HG03025 (cell line): ENCODE measurements at regions not wholly inside any gene's neighbourhood (a gene's known extent, or its start where the extent isn't known, plus 50 kb on each side); places are given as distances from the start of the nearest gene placed in this dataset.
"Not testable (repeated sequence)": the region's sequence is repeated elsewhere in the genome, so short reads cannot be mapped to it uniquely, and the experiment has no call there.

Experiments used
- ATAC-seq: cut with Tn5 transposase; IDR thresholded peaks from one replicate; pipeline ENCODE4 v1.9.1; 2021; ENCODE audit warnings: mild to moderate bottlenecking, moderate library complexity; ENCODE audit not compliant: unreplicated experiment, low FRiP score

DNA sequence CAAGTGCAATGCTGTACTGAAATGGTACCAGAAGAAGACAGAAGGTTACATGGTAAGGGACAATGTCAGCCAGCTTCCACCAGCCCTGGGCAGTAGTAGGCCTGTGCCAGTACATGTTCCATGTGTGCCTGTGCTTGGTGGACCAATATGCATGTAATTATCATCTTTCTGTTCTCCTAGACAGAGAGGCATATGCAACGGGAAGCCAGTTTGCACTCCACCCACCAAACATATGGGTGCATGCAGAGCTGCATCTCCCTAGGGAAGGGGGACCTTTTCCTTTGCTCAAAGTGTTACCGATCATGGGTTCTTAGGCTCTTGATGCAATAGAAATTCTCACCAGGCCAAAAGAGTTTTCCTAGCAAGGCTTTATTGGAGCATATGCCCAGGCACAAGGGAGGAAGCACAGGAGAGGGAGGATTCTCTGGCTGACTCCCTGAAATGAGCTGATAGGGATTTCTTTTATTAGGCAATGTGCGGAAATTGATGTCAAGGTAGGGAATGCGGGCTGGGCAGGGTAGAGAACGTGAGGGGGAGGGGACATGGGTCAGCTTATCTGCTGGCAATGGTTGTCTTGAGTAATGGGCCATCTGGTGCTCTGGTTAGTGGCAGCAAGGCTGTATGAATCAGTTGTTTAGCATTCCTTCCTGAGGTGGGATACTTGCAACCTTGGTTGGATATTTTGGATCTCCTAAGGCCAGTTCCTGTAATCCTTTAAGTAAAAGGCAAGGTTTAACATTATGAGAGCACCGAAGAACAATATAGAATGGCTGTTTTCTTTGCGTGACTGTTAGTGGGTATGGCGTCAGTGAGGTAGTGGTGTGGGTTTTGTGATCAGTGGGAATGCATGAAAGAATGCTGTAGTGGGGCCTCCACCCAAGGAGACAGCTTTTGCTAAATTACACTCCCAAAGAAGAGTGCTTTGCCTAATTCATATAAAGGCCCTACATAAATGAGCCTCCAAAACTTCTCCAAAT is 102.5 kb downstream of the CDRT15L2 start:
- not testable (repeated sequence) for ATAC-seq

DNA sequence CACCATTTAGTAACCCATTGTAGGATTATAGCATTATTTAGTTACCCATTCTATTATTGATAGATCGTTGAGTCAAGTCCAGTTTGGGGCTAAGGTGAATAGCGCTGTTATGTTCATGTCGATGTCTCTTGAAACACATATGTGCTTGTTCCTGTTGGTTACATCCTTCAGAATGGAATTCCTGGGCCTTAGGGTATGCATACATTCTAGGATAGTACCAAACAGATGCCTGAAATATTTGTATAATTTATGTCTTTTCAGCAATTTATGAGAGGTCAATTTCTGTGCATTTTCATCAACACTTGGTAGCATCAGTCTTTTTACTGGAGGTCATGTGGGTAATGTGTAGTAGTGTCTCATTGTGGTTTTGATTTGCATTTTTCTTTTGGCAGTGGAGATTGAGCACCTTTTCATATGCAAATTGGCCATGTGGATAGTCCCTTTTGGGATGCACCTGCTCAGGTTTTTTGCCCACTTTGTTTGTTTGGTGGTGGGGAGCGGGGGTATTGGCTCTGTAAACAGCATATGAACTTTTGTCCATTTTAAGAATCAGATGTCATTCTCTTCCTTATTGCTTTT is 104.2 kb downstream of the CDRT15L2 start:
- ATAC-seq, result not testable (repeated sequence)

DNA sequence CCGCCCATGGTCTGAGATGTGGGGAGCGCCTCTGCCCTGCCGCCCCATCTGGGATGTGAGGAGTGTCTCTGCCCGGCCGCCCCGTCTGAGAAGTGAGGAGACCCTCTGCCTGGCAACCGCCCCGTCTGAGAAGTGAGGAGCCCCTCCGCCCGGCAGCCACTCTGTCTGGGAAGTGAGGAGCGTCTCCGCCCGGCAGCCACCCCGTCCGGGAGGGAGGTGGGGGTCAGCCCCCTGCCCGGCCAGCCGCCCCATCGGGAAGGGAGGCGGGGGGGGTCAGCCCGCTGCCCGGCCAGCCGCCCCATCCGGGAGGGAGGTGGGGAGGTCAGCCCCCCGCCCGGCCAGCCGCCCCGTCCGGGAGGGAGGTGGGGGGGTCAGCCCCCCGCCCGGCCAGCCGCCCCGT is 105.5 kb downstream of the CDRT15L2 start:
- not testable (repeated sequence) for ATAC-seq

DNA sequence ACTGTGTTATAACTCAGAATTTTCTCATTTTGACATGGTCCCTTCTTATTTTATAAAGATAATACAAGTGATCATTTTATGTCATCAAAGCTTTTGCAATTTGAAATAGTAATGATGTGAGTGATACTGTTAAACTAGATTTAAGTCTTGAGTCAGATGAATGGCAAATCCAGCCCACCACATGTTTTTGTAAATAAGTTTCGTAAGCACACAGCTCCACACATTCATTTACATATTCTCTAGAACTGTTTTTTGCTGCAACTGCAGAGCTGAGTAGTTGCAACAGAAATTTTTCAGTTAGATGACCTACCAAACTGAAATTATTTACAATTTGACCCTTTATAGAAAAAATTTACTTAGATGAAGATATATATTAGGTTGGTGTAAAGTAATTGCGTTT is 108.1 kb downstream of the CDRT15L2 start:
- not testable (repeated sequence) for ATAC-seq

DNA sequence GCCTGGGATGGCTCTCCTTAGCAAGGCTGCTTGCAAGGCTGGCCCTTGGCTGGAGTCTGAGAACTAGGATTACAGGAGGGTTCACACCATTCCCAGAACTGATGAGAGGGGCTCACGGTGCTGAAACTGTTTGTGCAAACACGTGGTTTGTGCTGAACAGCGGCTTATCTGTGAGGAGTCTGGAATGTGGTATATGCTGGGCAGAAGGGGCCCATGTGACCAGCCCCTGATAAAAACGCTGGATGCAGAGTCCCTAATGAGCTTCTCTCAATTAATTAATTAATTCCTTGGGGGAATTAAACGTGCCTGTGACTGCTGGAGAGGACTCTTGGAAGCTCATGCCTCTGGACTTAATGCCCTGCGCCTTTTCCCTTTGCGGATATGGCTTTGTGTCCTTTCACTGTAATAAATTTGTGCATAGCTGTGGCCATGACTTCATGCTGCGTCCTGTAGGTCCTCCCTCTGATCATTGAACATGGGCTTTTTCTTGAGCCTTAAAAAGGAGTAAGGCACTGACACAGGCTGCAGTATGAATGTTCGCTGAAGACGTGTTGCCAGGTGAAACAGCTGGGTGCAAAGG is 109.7 kb downstream of the CDRT15L2 start:
- not testable (repeated sequence) for ATAC-seq

DNA sequence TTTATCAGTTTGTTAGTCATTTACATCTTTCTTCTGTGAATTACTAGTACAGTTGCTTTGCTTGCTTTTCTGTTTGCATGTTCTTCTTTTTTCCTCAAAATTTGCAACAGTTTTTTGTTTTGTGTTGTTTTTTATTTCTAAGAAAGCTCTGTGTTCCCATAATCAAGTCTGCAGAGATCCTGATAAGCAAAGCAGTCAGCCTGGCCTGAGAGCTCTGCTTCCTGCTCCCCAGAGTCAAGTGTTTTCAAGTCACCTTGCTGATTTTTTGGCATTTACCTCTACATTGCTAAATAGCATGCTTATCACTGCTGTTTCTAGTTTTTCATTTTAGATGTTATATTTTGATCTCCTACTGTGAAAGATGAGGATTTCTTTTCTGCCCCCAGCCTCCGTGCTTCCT is 113.2 kb downstream of the CDRT15L2 start:
- ATAC-seq, result not testable (repeated sequence)

DNA sequence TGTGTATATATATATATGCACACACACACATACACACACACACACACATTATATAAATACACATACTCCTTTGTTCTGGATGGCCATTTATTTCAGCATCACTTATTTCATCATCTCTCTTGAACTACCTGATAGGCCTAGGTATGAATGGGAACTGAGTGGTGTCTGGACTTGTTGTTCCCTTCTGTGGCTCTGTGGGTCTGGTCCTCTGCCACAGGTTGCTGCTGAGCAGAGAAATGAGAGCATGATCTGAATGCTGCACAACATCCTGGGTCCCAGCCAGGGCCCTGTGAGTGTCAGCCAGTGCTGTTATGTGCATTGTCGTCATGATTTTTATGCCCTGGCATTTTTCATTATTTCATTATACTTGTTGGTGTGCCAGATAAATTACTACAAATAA is 116.3 kb downstream of the CDRT15L2 start:
- not testable (repeated sequence) for ATAC-seq

DNA sequence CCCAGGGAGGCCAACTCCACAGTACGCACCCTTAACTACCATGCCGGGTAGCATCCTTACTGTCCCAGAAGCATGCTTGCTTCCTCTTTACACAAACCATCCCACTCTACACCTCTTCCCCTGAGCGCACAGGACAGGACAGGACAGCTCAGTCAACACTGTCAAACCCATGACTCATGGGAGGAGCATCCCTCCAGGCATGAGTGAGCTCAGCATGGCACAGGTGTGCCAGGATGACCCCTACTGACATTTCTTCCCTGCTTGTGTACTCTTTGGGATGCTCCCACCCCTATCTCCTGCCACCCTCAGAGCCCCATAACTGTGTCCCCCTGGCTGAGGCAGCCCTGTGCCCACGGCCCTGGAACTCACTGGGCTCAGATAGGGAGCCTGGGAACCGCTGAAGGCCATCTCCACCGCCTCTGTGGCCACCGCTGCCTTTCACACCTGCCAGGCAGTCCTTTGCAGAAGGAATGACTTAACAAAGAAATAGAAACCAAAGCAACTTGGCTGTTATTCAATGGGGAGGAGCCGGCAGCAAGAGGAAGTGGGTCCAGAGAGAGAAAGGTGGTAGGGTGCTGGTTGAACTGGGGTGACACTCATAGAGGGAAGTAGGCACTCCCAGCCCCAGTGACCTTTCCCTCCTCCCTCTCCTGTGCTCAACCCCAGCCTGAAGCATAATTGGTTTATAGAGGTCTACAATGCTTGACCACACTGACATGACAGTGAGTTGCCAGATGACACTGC is 119.1 kb downstream of the CDRT15L2 start:
- peak; percentile 91 for ATAC-seq

DNA sequence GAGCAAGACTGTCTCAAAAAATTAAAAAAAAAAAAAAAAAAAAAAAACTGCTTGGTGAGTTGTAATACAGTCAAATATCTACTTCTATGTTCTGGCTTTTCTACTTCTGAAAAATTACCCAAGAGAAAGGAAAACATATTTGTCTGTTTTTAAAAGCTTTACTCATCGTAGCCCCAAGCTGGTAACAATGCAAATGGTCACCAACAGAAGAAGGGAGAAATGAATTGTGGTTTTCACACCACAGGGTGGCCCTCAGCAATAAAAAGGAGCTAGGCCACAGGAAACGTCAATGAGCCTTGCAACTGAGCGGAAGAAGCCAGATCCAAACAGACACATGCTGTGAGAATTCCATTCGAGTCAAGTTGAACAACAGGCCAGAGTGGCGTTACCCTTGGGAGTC is 121.0 kb downstream of the CDRT15L2 start:
- ATAC-seq, result not testable (repeated sequence)

DNA sequence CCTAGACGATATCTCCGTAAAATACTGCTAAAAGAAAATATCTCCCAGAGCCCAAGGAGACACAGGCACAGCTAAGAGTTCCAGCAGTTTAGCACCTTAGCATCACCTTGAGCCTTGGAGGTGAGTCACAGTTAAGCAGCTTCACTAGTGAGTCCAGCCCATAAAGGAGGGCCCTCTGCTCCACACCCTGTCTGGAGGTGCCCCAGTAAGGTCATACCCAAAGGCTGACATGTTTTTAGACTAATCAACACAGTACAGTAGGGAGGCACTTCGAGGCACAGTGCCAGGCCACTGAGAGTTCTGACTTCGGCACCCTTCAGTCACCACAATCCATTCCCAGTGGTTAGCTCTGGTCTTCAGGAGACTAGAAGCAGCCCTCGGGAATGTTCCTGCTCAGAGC is 121.8 kb downstream of the CDRT15L2 start:
- ATAC-seq, result not testable (repeated sequence)

DNA sequence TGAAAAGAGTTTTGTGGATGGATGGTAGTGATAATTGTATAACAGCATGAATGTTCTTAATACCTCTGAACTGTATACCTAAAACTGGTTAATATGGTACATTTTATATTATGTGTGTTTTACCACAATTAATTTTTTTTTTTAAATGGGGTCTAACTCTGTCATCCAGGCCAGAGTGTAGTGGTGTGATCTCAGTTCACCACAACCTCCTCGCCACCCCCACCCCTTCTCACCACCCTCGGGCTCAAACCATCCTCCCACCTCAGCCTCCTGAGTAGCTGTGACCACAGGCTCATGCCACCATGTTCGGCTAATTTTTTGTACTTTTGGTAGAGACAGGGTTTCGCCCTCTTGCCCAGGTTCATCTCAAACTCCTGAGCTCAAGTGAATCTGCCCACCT is 123.2 kb downstream of the CDRT15L2 start:
- no peak for ATAC-seq

DNA sequence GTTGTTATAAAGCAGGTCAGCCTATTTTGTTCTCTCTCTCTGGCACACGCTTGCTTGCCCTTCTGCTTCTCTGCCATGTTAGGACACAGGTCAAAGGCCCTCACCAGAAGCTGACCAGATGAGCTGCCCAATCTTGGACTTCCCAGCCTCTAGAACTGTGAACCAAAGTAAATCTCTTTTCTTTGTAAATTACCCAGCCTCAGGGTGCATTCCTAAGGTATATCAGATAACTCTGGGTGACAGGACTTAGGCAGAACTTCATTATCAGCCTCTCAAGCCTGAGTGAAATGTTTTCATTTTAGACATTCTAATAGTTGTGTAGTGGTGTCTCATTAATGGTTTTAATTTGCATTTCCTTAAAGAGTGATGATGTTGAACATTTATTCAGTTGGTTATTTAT is 124.3 kb downstream of the CDRT15L2 start:
- no peak for ATAC-seq

DNA sequence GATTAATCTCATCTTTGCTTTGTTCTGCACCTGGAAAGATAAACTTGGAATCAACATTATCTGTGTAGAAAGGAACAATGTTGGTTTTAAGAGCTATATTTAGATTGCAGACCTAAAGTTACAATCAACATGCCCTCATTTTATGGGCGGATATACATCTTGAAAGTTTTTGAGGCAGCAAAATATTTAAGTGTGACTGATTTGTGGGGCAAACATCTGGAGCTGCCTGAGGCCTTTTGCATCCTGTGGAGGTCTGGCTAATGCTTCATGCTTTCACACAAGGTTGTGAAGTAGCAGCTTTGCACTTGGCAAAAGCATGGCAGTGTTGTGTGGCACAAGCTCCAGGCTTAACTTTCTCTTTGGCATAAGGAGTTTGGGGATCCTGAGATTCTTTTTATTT is 125.7 kb downstream of the CDRT15L2 start:
- not testable (repeated sequence) for ATAC-seq

DNA sequence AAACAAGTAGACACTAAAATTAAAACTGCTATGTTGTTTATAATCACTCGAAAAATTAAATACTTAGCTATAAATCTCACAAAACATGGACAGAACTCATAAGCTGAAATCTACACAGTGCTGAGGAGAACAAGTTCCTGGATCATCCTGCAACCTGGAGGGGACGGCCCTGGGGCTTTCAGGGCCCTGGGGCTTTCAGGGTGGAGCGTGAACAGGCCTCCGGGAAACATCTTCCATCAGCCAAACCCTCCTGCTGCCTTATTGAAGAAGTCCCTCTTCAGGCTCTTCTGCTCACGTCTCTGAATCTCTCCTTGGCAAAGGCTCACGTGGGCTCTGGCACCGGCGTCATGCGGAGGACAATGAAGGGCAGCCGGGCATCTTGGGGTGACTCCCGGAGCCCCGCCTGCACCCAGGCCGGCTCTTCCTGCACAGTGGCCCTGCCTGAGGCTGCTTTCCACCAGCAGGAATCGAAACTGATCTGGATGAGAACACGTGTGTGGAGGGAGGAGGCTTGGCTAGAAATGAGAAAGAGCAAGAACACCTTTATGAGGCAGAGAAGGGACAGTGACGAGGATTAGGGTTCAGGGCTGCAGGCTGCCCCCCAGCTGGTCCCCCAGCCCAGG is 127.3 kb downstream of the CDRT15L2 start:
- no peak for ATAC-seq

DNA sequence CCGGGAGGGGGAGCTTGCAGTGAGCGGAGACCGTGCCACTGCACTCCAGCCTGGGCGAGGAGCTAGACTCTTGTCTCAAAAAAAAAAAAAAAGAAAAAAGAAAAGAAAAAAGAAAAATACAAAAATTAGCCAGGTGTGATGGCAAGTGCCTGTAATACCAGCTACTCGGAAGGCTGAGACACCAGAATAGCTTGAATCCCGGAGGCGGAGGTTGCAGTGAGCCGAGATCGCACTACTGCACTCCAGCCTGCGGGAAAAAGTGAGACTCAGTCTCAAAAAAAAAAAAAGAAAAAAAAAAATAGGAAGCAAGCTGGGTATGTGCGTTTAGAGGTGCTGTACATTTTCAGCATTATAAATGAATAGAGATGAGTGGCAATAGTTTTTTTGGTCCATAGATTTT is 129.3 kb downstream of the CDRT15L2 start:
- ATAC-seq, result not testable (repeated sequence)

DNA sequence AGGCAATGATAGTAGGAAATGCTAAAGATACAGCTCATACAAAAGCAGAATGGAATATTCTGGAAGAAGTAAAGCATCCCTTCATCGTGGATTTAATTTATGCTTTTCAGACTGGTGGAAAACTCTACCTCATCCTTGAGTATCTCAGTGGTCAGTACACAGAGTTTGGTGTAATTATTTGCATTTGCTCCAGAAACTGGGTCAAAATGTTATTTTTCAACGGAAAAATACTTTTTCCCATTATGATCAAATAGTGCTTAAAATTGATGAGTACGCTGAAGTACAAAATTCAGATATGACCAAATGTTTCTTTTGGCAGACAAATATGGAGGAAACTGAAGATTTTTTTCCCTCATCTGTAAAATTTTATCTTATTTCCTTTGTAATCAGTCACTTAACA is 137.0 kb downstream of the CDRT15L2 start:
- not testable (repeated sequence) for ATAC-seq

DNA sequence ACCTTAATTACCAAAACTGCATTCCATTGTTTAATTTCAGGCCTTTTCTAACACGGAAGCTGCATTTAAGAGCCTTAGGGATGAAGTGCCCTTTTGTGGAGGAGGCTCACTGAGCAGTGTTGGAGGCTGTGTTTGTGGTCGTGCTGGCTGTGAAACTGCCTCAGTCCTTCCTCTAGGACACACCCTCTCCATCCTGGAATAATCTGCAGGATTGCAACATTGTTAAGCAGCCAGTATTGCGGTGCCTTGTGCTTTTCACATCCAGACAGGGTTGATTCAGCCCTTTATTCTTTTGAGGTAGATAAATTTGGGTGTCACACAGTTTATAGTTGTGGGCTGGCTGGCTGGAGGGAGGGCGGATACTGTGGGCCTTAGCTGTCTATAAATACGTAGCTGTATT is 141.6 kb downstream of the CDRT15L2 start:
- ATAC-seq, result no peak

DNA sequence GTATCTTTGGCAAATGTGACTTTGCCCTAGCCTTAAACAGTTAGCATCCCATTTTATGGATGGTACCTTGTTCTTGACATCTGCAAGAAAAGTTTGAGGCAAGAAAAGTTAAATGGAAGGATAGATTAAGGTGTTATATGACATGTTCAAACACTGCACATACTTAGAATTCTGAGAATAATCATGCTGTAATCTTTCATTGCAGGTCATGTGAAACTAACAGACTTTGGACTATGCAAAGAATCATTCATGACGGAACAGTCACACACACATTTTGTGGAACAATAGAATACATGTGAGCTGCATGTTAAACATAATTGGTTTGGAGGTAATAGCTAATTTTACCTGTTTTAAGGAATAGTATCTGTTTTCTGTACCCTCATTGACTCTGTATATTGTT is 144.9 kb downstream of the CDRT15L2 start:
- not testable (repeated sequence) for ATAC-seq

DNA sequence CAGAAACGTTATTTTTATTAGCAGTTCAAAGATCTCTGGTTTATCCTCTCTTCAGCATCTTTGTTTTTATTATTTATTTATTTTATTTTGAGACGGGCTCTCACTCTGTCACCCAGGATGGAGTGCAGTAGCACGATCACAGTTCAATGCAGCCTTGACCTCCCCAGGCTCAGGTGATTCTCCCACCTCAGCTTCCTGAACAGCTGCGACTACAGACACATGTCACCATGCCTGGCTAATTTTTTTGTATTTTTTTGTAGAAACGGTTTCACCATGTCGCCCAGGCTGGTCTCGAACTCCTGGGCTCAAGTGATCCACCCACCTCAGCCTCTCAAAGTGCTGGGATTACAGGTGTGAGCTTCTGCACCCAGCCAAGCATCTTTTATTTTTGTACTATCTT is 147.7 kb downstream of the CDRT15L2 start:
- ATAC-seq, result not testable (repeated sequence)

DNA sequence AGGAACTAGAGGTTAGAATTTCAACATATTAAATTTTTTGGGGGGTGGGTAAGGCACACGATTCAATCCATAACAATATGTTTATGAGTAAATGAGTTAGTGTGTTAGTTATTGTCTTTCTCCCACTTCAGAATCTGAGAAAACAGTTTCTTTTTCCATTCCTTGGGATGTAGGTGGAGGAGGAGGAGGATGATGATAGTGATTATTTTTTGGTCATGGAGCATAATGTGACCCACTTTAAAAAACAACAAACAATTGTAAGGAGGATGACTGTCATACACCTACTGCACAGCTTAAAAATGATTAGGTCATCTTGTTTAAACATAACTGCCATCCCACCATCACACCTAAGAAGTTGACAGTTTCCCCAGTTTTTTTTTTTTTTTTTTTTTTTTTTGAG is 148.7 kb downstream of the CDRT15L2 start:
- ATAC-seq, result no peak
